ENCODE measurements at regions not wholly inside any gene's neighbourhood (a gene's known extent, or its start where the extent isn't known, plus 50 kb on each side); places are given as distances from the start of the nearest gene placed in this dataset.
"Not testable (repeated sequence)": the region's sequence is repeated elsewhere in the genome, so short reads cannot be mapped to it uniquely, and the experiment has no call there.

DNA sequence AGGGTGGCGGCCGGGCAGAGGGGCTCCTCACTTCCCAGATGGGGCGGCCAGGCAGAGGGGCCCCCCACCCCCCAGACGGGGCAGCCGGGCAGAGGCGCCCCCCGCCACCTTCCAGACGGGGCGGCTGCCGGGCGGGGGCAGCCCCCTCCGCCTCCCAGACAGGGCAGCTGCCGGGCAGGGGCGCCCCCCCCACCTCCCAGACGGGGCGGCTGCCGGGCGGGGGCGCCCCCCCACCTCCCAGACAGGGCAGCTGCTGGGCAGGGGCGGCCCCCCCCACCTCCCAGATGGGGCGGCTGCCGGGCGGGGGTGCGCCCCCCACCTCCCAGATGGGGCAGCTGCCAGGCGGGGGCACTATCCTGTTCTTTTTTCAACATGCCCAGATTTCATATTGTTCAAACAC, 78.2 kb upstream of the DST start:
- FAIRE-seq: no peak

DNA sequence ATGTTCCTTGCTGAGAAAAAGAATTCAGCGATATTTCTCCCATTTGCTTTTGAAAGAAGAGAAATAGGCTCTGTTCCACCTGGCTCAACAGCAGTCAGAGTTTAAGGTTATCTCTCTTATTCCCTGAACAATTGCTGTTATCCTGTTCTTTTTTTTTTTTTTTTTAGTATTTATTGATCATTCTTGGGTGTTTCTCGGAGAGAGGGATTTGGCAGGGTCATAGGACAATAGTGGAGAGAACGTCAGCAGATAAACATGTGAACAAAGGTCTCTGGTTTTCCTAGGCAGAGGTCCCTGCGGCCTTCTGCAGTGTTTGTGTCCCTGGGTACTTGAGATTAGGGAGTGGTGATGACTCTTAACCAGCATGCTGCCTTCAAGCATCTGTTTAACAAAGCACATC, 77.5 kb upstream of the DST start:
- not testable (repeated sequence) for H3K79me2 ChIP-seq (ENCODE audit: control insufficient read depth, insufficient read depth, low read length); H4K20me1 ChIP-seq (ENCODE audit: control insufficient read depth, extremely low read depth, insufficient read depth, low read length)

More for the DNA sequence above, 78.2 kb upstream of the DST start:
- dilution Hi-C loops (cut with MboI; ENCODE audit: extremely low pct_ligation_motif_present, low sequenced_read_pairs): no loop called here
- Histone ChIP-seq H3K36me3 (ENCODE audit: control insufficient read depth in 2 of 2, extremely low read depth in 1 of 2, insufficient read depth in 2 of 2, low read length in 2 of 2) (no peaks in the 10 kb centered on the region), H3K9ac (ENCODE audit: control insufficient read depth, extremely low read depth, insufficient read depth, low read length) (no peak overlapping the region), H3K4me3 (ENCODE audit: control insufficient read depth in 2 of 3, extremely low read depth in 1 of 3, insufficient read depth in 2 of 3, low read depth in 1 of 3, low read length in 3 of 3) (no peak overlapping the region), H3K4me2 (ENCODE audit: control insufficient read depth, extremely low read depth, insufficient read depth, low read depth, low read length) (no peak overlapping the region), H2AFZ (ENCODE audit: control insufficient read depth, low read length) (no peak overlapping the region), H3K9me1 (ENCODE audit: control insufficient read depth, extremely low read depth, insufficient read depth, low read length) (no peaks in the 10 kb centered on the region), H3K27me3 (ENCODE audit: control insufficient read depth, extremely low read depth, insufficient read depth, low read length) (no peaks in the 10 kb centered on the region), H3K27ac (ENCODE audit: control insufficient read depth, insufficient read depth, low read length) (no peak overlapping the region), H3K79me2 (ENCODE audit: control insufficient read depth, insufficient read depth, low read length) (no peaks in the 10 kb centered on the region), H4K20me1 (ENCODE audit: control insufficient read depth, extremely low read depth, insufficient read depth, low read length) (no peaks in the 10 kb centered on the region), H3K9me3 (ENCODE audit: control insufficient read depth, low read depth, low read length) (no peaks in the 10 kb centered on the region), H3K4me1 (ENCODE audit: control insufficient read depth, extremely low read depth, insufficient read depth, low read length) (peaks cover 3% of the 10 kb centered on the region)
- no peak for DNase-seq (ENCODE audit: low read depth, low spot score)
- TF ChIP-seq, protein P1, sequence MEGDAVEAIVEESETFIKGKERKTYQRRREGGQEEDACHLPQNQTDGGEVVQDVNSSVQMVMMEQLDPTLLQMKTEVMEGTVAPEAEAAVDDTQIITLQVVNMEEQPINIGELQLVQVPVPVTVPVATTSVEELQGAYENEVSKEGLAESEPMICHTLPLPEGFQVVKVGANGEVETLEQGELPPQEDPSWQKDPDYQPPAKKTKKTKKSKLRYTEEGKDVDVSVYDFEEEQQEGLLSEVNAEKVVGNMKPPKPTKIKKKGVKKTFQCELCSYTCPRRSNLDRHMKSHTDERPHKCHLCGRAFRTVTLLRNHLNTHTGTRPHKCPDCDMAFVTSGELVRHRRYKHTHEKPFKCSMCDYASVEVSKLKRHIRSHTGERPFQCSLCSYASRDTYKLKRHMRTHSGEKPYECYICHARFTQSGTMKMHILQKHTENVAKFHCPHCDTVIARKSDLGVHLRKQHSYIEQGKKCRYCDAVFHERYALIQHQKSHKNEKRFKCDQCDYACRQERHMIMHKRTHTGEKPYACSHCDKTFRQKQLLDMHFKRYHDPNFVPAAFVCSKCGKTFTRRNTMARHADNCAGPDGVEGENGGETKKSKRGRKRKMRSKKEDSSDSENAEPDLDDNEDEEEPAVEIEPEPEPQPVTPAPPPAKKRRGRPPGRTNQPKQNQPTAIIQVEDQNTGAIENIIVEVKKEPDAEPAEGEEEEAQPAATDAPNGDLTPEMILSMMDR (optimal IDR thresholded peaks at IDR 0.05 in 1 of 3, IDR thresholded peaks at IDR 0.05 in 1 of 3, conservative IDR thresholded peaks at IDR 0.05 in 1 of 3; ENCODE audit: extremely low read depth in 1 of 3, insufficient read depth in 2 of 3, low read length in 3 of 3): no peak
- TF ChIP-seq EZH2 (IDR thresholded peaks at IDR 0.05; ENCODE audit: low read length): no peak

DNA sequence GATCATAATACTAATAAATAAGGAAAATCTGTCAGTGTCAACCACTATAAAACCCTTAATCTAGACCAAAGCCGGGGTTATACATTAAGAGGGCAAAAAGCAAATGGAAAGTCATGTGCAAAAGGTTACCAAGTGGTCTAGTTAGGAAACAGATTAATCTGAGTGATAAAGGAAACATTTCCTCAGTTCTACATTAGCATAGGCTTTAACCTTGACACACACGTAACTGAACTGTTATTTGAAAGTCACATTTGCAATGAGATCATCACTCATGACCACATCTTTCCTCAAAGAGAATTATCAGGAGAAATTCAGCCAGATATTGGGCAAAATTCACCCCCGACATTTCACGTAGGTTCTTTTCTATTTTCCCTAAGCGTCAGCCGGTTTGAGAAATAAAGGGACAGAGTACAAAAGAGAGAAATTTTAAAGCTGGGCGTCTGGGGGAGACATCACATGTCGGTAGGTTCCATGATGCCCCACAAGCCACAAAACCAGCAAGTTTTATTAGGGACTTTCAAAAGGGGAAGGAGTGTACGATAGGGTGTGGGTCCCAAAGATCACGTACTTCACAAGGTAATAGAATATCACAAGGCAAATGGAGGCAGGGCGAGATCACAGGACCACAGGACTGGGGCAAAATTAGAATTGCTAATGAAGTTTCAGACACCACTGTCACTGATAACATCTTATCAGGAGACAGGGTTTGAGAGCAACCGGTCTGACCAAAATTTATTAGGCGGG, 76.8 kb upstream of the DST start:
- H4K20me1 ChIP-seq (ENCODE audit: control insufficient read depth, extremely low read depth, insufficient read depth, low read length); H3K9ac ChIP-seq (ENCODE audit: control insufficient read depth, extremely low read depth, insufficient read depth, low read length); H3K9me3 ChIP-seq (ENCODE audit: control insufficient read depth, low read depth, low read length); H3K27me3 ChIP-seq (ENCODE audit: control insufficient read depth, extremely low read depth, insufficient read depth, low read length); H3K27ac ChIP-seq (ENCODE audit: control insufficient read depth, insufficient read depth, low read length); H3K79me2 ChIP-seq (ENCODE audit: control insufficient read depth, insufficient read depth, low read length); dilution Hi-C loops (cut with MboI; ENCODE audit: extremely low pct_ligation_motif_present, low sequenced_read_pairs); H3K36me3 ChIP-seq (ENCODE audit: control insufficient read depth in 2 of 2, extremely low read depth in 1 of 2, insufficient read depth in 2 of 2, low read length in 2 of 2); H2AFZ ChIP-seq (ENCODE audit: control insufficient read depth, low read length); H3K4me2 ChIP-seq (ENCODE audit: control insufficient read depth, extremely low read depth, insufficient read depth, low read depth, low read length); H3K9me1 ChIP-seq (ENCODE audit: control insufficient read depth, extremely low read depth, insufficient read depth, low read length); H3K4me3 ChIP-seq (ENCODE audit: control insufficient read depth in 2 of 3, extremely low read depth in 1 of 3, insufficient read depth in 2 of 3, low read depth in 1 of 3, low read length in 3 of 3); DNase-seq (ENCODE audit: low read depth, low spot score); FAIRE-seq: not testable (repeated sequence)
- peaks cover 15% of the 10 kb centered on the region for H3K4me1 ChIP-seq (ENCODE audit: control insufficient read depth, extremely low read depth, insufficient read depth, low read length)

More for the DNA sequence above, 77.5 kb upstream of the DST start:
- H3K9me1 ChIP-seq (ENCODE audit: control insufficient read depth, extremely low read depth, insufficient read depth, low read length); H3K27me3 ChIP-seq (ENCODE audit: control insufficient read depth, extremely low read depth, insufficient read depth, low read length); H2AFZ ChIP-seq (ENCODE audit: control insufficient read depth, low read length); H3K36me3 ChIP-seq (ENCODE audit: control insufficient read depth in 2 of 2, extremely low read depth in 1 of 2, insufficient read depth in 2 of 2, low read length in 2 of 2); H3K4me2 ChIP-seq (ENCODE audit: control insufficient read depth, extremely low read depth, insufficient read depth, low read depth, low read length); H3K4me3 ChIP-seq (ENCODE audit: control insufficient read depth in 2 of 3, extremely low read depth in 1 of 3, insufficient read depth in 2 of 3, low read depth in 1 of 3, low read length in 3 of 3); H3K27ac ChIP-seq (ENCODE audit: control insufficient read depth, insufficient read depth, low read length); FAIRE-seq; dilution Hi-C loops (cut with MboI; ENCODE audit: extremely low pct_ligation_motif_present, low sequenced_read_pairs); H3K9me3 ChIP-seq (ENCODE audit: control insufficient read depth, low read depth, low read length); H3K4me1 ChIP-seq (ENCODE audit: control insufficient read depth, extremely low read depth, insufficient read depth, low read length); DNase-seq (ENCODE audit: low read depth, low spot score); H3K9ac ChIP-seq (ENCODE audit: control insufficient read depth, extremely low read depth, insufficient read depth, low read length): not testable (repeated sequence)
